Smooth muscle cell (in vitro differentiated cells): ENCODE measurements at regions not wholly inside any gene's neighbourhood (a gene's known extent, or its start where the extent isn't known, plus 50 kb on each side); places are given as distances from the start of the nearest gene placed in this dataset.

Source experiments
- DNase-seq: peaks from one replicate; lab custom pipeline; 2025; ENCODE audit not compliant: unreplicated experiment; lab: John Stamatoyannopoulos, UW
- H2AFZ ChIP-seq: fragments of 200-600 bp; sonication (generic); 2 replicates; pipeline ENCODE4 v1.6.0; 2016; ENCODE audit warnings: antibody characterized with exemption, low read depth, mild to moderate bottlenecking
- H3F3A ChIP-seq: fragments of 200-600 bp; sonication (generic); 2 replicates; pipeline ENCODE4 v1.6.0; 2017; ENCODE audit warnings: antibody characterized with exemption, low read depth
- H3K27ac ChIP-seq: fragments of 200-600 bp; sonication (generic); 2 replicates; pipeline ENCODE4 v1.5.1; 2016; ENCODE audit warnings: low read depth, mild to moderate bottlenecking
- H3K27me3 ChIP-seq: fragments of 200-600 bp; sonication (generic); 2 replicates; pipeline ENCODE4 v1.6.1; 2016; ENCODE audit warnings: low read depth, mild to moderate bottlenecking
- H3K36me3 ChIP-seq: fragments of 200-600 bp; sonication (generic); 2 replicates; pipeline ENCODE4 v1.5.1; 2016; ENCODE audit warnings: low read depth
- H3K4me1 ChIP-seq: fragments of 200-600 bp; sonication (generic); 2 replicates; pipeline ENCODE4 v1.5.1; 2016; ENCODE audit warnings: low read depth
- H3K4me2 ChIP-seq: fragments of 200-600 bp; sonication (generic); 2 replicates; pipeline ENCODE4 v1.6.0; 2016; ENCODE audit warnings: mild to moderate bottlenecking
- H3K4me3 ChIP-seq: fragments of 200-600 bp; sonication (generic); 2 replicates; pipeline ENCODE4 v1.5.1; 2016; ENCODE audit warnings: mild to moderate bottlenecking
- H3K79me2 ChIP-seq: fragments of 200-600 bp; sonication (generic); 2 replicates; pipeline ENCODE4 v1.6.0; 2016; ENCODE audit warnings: low read depth, mild to moderate bottlenecking
- H3K9ac ChIP-seq: fragments of 200-600 bp; sonication (generic); 2 replicates; pipeline ENCODE4 v1.6.0; 2016; ENCODE audit warnings: low read depth
- H3K9me3 ChIP-seq: fragments of 200-600 bp; sonication (generic); replicated peaks from 2 replicates; pipeline ENCODE4 v1.5.1; 2016; ENCODE audit warnings: low read depth
- H4K20me1 ChIP-seq: fragments of 200-600 bp; sonication (generic); 2 replicates; pipeline ENCODE4 v1.6.0; 2016; ENCODE audit warnings: low read depth
- CTCF ChIP-seq: fragments of 200-600 bp; sonication (generic); IDR thresholded peaks from 2 replicates; pipeline ENCODE4 v1.5.1; 2017; ENCODE audit warnings: borderline replicate concordance, mild to moderate bottlenecking, antibody characterized with exemption; ENCODE audit not compliant: insufficient read depth, poor library complexity, severe bottlenecking
- WGBS: methylation state at CpG from one replicate; pipeline ENCODE4 v1.1.7; 2016; ENCODE audit warnings: low lambda C conversion rate; 5-methylcytosine and 5-hydroxymethylcytosine counted together

- TF ChIP-seq CTCF = no peak
- Histone ChIP-seq H3K36me3 (no peaks in the 10 kb centered on the region), H3F3A (no peaks in the 10 kb centered on the region), H3K27me3 (no peaks in the 10 kb centered on the region), H3K4me3 (no peak overlapping the region), H4K20me1 (no peaks in the 10 kb centered on the region), H3K4me1 (no peaks in the 10 kb centered on the region), H3K79me2 (no peaks in the 10 kb centered on the region), H3K9me3 (no peaks in the 10 kb centered on the region), H3K27ac (peak overlapping the region; percentile 80), H3K9ac (no peak overlapping the region), H2AFZ (no peak overlapping the region), H3K4me2 (no peak overlapping the region)
- no peak for DNase-seq
- WGBS = 51% methylated on average over 2 of the region's 2 CpGs
These were observed 134.2 kb downstream of the PWWP3B start for GRCh38 chrX:106302304-106302703.

- Histone ChIP-seq H3K4me3 (no peak overlapping the region), H3K27ac (no peak overlapping the region), H2AFZ (no peak overlapping the region), H4K20me1 (no peaks in the 10 kb centered on the region), H3K36me3 (no peaks in the 10 kb centered on the region), H3K9me3 (no peaks in the 10 kb centered on the region), H3K4me1 (no peaks in the 10 kb centered on the region), H3F3A (no peaks in the 10 kb centered on the region), H3K9ac (no peak overlapping the region), H3K79me2 (no peaks in the 10 kb centered on the region), H3K4me2 (no peak overlapping the region), H3K27me3 (no peaks in the 10 kb centered on the region)
- DNase-seq = no peak
- 85% methylated on average over 7 of the region's 7 CpGs for WGBS
- TF ChIP-seq CTCF = no peak
These were observed 138.4 kb downstream of the PWWP3B start for GRCh38 chrX:106306391-106306947.

- H3K9ac ChIP-seq = no peak overlapping the region
- H3F3A ChIP-seq = no peaks in the 10 kb centered on the region
- no peak overlapping the region for H3K27ac ChIP-seq
- no peaks in the 10 kb centered on the region for H3K9me3 ChIP-seq
- no peak overlapping the region for H3K4me3 ChIP-seq
- no peak for DNase-seq
- H4K20me1 ChIP-seq = no peaks in the 10 kb centered on the region
- no peaks in the 10 kb centered on the region for H3K27me3 ChIP-seq
- no peaks in the 10 kb centered on the region for H3K79me2 ChIP-seq
- no peak overlapping the region for H2AFZ ChIP-seq
- H3K36me3 ChIP-seq = no peaks in the 10 kb centered on the region
- no peak overlapping the region for H3K4me2 ChIP-seq
- H3K4me1 ChIP-seq = no peaks in the 10 kb centered on the region
- no peak for TF ChIP-seq CTCF
These were observed 155.3 kb downstream of the PWWP3B start for GRCh38 chrX:106323357-106323756.

- Histone ChIP-seq H3K4me2 (no peak overlapping the region), H3K79me2 (no peaks in the 10 kb centered on the region), H2AFZ (no peak overlapping the region), H3K27ac (no peak overlapping the region), H3K27me3 (no peaks in the 10 kb centered on the region), H3K9ac (no peak overlapping the region), H3K4me1 (no peaks in the 10 kb centered on the region), H3F3A (no peaks in the 10 kb centered on the region), H3K36me3 (no peaks in the 10 kb centered on the region), H4K20me1 (no peaks in the 10 kb centered on the region), H3K9me3 (no peaks in the 10 kb centered on the region), H3K4me3 (no peak overlapping the region)
- WGBS = 53% methylated on average over 3 of the region's 3 CpGs
- TF ChIP-seq CTCF = no peak
- DNase-seq = no peak
These were observed 163.5 kb downstream of the PWWP3B start for GRCh38 chrX:106331606-106332005.
